Ureter (tissue), 1 donor: ENCODE measurements at regions not wholly inside any gene's neighbourhood (a gene's known extent, or its start where the extent isn't known, plus 50 kb on each side); places are given as distances from the start of the nearest gene placed in this dataset.
"Not testable (repeated sequence)": the region's sequence is repeated elsewhere in the genome, so short reads cannot be mapped to it uniquely, and the experiment has no call there.

ENCODE experiments used
- DNase-seq: peaks from one replicate; pipeline ENCODE4 v3.0.0-alpha.2; 2020; ENCODE audit warnings: low spot score
- donor health status: DM: yes; HTN: yes; CAD: no.

DNA sequence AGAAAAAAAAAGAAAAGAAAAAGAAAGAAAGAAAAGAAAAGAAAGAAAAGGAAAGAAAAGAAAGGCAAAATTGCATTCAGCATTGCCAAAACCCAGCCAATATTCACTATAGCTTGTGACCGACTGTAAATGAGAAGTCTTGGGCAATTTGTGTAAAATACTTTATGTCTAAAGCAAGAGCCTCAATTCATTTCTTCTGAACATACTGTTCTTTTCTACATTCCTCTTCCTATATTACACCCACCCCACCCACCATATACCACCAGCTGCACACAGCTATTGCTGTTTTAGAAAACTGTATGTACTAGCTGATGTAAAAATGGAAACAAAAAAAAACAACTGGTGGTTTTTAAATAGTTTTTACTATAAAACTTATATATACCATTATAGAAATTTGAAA lies 156.9 kb upstream of the TTC29 start:
- no peak for DNase-seq

DNA sequence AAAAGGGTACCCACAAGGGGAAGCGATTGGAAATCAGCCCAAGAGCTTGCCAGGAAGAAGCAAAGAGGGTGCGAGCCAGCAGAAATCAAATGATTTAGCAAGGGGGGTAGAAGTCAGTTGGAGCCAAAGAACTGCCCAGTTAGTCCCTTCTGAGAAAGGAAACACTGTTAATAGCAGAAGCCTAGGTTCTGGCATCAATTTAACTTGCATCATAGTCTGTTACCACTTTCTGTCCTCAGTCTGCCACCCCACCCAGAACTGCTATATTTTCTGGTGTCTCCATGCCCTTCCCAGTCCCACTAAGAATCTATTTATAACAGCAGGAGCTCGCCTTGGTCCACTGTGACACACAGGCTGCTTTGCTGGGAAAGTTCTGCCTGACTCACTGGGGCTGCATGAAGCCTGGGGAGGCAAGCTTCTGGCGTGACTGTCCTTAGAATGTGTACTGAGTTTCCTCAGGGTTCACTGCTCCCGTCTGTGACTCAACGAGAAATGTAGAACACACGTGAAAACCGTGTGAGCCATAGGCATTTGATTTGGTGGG lies 157.8 kb upstream of the TTC29 start:
- peak; percentile 69 for DNase-seq

DNA sequence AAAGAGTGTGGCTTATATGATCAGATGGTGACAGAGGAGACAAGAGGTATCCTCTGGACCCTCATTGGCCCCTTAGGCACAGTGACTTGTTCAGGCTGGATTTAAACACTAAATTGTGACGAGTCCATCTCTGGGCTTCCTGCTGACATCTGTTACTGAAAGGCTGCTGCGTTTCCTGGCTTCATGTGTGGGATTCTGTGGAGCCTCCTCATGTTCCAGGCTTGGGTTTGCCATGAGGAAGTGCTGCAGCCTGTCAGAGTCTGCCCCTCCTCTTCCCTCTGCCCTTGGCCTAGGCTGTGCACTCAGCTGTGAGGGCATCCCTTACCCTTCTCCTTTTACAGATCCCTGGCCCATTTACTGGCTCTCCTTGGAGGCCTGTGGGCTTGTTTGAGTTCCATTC lies 159.1 kb upstream of the TTC29 start:
- DNase-seq: no peak

DNA sequence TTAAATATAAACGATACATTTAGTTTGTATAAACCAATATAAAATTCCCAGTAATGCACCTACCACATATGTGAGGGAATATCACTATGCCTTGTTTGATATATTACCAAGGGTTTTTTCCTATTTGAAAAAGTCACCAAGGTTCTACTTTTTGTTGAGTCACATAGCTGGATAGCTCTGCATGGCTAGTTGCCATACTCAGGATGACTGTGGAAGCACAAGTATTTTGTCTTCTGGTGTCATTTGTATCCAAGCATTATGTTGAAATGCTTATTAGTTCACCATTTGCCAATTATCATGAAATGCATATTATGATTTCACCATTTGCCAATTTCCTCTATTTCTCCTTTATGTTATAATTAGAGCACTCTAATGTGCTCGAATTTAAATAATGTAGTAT lies 162.7 kb upstream of the TTC29 start:
- DNase-seq: no peak

DNA sequence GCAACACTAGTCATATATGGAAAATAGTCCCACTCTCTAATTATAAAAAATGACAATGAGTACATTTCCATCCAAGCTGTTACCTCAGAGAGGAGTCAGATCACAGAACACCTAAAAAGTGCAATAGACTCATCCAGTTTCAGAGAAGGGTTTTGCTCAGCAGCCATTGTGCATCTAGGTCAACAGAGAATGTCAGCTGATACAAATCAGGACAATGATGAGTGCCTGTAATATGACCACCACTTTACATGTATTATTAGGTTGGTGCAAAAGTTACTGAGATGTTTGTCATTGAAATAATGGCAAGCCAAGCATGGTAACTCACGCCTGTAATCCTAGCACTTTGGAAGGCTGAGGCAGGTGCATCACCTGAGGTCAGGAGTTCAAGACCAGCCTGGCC lies 164.1 kb upstream of the TTC29 start:
- no peak for DNase-seq

DNA sequence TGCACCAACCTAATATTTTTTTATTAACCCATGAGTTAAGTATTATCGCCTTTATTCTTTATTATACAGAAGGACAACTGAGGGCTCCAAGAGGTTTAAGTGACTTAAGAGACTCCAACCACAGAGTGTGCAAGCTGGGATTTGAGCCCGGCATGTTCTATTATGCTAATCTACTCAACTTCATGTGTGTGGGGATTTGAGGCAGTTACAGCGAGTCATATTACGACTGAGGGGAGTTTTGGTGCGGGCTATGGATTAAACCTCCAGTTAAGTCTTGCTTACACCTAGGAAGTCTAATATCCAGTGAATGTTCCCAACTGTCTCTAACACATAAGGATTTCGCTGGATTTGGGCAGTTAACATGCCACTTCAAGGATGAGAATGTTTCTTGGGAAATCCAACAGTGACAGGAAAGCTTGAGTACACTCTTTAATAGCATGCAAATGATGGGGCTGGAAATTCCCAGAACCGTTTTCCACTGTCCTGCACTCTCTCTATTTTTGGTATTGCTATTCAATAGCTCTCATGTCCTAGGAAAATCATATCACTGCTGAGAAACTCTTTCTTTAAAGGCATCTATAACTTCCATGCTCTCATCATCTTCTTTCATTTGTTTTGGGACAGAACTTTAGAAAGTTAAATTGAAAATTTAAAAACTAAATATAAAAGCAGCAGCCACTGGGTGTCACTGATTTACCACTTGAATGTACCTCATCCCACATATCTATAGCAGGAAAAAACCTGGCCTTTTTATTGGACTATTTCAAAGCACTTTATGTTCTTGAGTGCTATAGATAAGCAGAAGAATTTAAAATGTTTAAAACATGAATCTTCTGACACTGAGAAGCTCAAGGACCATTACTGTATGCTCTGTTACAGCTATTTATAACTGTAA lies 165.1 kb upstream of the TTC29 start:
- no peak for DNase-seq

DNA sequence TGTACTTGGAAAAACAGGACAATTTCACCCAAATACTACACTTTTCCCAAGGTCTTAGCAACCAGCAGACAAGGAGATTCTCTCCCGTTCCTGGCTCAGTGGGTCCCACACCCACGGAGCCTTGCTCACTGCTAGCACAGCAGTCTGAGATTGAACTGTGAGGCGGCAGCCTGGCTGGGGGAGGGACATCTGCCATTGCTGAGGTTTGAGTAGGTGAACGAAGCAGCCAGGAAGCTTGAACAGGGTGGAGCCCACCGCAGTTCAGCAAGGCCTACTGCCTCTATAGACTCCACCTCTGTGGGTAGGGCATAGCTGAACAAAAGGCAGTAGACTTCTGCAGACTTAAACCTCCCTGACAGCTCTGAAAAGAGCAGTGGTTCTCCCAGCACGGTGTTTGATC lies 166.5 kb upstream of the TTC29 start:
- not testable (repeated sequence) for DNase-seq

DNA sequence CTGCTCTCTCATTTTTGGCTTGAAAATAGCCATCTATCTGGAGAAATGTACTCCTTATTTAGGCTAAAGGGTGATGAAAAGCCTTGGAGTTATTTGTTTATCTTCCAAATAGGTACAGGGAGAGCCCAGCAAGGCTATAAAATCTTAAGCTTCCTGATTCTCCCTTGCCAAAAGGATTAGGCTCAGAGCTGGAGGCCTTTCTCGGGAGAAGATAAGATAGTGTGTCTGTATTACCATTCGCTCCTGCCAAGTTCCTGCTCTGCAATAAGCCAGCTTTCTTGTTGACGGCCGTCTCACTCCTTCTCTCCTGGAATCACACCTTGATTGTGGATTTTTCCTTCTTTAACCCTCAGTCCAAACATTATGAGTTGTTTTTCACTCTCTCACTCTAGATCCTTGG lies 171.8 kb upstream of the TTC29 start:
- DNase-seq: no peak

DNA sequence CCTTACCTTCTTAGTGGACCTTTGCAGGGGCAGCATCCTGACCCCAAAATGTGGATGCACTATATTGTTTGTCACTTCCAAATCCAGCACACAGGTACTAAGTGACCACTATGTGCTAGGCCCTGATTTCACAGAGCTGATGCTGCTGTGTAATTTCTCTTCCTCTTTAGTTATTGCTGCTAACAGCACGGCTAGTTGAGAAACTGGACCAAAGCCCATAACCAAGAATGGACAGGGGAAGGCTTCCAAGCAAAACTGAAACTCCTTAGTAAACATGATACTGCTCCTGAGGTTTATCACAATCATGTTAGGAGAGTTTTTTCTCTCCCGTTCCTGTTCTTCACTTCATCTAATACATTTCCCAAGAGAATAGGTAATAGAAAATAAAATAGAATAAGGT lies 172.9 kb upstream of the TTC29 start:
- DNase-seq: peak; percentile 53

DNA sequence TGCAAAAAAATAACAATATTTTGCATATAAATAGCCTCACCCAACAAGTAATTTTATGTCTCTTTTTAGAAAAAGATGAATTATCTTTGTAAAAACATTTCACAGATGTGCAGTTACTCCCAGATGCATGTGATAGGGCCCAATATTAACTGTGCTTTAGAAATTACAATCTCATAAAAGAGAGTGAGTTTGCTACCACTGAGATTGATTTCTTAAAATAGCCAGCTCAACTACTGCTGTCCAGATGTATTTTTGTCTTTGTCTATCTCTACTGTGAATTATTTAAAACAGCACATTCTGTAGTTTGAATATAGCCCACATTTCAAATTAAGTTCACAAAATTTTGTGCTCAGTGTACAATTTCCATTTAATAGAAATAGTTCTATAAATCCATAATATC lies 177.0 kb upstream of the TTC29 start:
- no peak for DNase-seq

DNA sequence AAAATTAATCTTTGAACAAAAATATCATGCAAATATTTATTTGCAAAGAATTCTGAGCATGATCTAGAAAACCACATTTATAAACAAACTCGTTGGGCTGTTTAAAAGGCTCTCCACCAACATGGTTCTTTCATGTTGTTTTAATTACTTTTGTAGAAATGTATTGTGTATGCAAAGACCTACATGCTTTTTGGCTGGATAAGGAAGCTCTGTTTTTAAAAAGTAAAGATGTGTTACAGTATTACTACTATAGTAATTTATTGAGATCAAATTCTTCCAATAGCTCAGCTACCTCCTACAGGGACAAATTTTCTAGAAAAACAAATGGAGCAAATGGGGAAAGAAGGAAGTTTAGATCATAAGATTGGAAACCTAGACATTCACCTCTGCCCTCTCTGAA lies 177.5 kb upstream of the TTC29 start:
- DNase-seq: no peak

DNA sequence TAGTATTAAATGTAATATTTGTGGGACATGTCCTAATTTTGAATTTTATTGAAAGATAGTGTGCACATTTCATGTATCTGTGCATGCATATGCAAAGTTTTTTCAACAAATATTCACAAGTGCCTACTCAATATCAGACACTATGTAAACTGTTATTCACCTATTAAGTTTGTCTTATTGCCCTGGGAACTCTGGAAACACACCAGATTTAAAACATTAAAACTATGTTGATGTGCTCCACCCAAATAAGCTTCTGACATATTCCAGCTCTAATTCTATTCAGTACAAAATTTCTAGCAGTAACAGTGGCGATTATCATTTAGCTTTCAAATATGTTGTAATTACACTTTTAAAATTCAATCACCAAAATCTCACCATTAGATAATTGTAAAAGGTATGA lies 183.1 kb upstream of the TTC29 start:
- DNase-seq: no peak

DNA sequence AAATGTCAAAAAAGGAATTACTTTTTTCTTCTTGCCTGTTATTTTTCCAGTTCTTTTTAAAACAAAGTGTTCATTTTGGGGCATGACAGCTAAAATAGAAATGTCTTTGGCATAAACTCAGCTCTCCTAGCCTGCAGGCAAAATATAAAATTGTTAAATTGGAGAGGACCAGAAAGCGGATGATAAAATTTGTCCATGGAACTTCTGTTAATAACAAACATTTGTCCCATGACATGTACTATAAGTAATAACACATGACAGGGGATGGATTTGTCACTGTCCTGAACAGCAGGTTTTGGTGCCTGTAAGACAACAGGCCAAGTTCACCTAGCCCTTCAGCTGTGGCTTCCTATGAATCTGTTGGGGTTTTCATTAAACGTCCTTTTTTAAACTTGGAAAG lies 184.0 kb upstream of the TTC29 start:
- no peak for DNase-seq

DNA sequence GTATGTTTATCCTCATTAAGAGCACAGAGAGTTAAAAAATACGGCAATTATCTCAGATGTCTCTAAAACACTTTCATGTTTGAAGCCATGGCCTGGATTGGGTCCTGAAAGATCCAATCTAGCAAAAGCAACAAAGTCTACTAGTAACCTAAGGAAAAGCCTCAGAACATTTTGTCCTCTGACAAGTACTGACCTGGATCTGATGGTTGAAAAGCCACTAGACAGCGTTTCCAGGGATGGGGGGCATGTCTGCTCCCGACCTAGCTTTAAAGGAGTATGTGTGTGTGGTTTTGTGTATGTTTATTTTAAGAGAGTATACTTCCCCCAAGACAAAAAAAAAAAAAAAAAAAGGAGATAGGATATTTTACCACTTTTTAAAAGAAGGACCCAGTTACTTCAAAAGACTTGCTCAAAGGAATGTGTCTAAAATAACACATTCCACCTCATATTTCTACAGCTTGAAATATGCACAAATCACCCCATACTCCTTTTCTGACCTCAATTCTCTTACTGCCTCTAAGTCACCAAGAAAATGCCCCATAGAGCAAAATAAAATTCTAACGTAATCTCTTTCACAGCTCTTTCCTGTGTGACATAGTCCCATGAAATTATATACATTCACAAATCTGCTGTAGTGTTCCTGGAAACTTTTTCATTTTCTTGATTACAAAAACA lies 189.0 kb upstream of the TTC29 start:
- DNase-seq: no peak

DNA sequence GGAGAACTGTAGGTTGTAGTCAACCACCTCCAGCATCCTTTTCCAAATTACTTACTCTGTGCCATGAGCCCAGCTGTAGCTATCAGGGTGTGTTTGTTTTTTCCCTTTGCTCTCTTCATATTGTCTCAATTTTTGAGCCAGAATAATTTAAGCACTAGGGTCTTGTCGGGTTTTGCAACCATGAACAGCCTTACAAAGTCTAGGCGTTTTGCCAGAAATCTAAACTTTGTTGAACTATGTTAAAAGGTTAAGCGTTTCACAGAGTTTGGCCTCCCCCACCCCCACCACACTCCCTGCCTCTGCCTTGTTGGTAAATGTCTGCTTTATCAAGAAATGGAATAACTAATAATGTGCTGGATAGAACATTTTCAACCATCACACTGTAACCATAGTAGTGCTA lies 190.6 kb upstream of the TTC29 start:
- no peak for DNase-seq

DNA sequence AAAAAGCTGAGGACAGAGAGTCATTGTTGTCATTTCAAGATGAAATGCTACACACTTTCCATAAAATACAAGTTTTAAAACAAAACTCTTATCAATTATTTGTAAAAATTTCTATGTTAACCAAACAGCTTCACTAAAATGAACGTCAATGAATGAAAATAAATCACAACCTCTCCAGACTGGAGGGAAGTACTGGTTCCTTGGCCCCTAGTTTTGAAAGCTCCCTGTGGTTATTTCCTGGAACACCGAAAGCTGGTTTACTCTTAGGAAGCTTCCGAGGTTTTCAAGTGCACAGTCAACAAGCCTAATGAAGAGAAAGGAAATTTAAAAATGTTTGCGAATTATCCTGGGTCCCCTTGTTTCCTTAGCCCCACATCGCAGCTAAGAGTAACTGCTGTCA lies 191.1 kb upstream of the TTC29 start:
- no peak for DNase-seq

DNA sequence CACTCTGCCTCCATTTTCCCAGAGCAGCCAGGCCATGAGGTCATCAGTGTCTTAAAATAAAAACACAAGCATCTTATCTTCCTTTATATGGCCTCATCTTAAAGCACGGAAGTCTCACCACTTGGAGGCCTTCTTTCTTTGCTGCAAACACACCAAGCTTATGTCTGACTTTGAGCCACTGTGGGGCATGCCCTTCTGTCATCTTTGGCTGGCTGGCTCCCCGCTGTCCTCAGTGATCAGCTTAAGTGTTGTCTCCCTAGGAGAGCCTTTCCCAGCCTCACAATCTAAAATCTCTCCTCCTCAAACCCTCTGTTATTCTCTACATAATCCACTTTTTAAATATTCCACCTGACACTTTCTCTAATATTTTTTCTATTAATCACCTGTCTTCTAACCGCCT lies 191.6 kb upstream of the TTC29 start:
- no peak for DNase-seq

DNA sequence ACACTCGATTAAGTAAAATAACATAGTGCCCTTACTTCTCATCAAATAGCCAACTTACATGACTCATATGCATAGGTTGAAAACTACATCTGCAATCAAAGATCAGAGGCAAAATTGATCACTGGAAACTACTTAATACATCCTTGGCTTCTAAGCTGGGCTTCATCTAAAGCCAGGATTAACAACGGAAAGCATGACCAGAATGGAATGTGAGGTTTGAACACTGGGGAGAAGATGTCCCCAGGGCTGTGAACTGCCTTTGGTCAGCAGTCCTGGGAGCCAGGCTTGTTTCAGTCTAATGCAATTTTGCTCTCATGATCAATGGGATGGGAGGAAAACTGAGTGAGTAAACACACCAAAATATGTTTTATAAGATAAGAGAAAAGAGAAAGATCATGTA lies 192.5 kb upstream of the TTC29 start:
- DNase-seq: no peak

DNA sequence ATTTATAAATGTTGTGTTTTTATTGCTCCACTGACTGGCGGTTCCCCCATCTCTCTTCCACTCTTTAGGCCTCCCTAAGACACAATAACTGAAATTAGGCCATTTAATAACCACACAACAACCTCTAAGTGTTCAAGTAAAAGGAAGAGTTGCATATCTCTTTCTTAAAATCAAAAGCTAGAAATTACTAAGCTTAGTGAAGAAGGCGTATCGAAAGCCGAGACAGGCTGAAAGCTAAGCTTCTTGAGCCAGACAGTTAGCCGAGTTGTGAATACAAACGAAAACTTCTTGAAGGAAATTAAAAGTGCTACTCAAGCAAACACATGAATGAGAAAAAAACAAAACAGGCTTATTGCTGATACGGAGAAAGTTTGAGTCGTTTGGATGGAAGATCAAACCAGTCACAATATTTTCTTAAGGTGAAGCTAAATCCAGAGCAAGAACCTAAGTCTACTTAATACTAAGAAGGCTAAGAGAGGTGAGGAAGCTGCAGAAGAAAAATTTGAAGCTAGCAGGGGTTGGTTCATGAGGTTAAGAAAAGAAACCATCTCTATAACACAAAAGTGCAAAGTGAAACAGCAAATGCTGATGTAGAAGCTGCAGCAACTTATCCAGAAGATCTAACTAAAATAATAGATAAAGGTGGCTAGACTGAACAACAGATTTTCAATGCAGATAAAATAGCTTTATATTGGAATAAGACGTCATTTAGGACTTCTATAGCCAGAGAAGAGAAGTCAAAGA lies 194.0 kb upstream of the TTC29 start:
- no peak for DNase-seq

DNA sequence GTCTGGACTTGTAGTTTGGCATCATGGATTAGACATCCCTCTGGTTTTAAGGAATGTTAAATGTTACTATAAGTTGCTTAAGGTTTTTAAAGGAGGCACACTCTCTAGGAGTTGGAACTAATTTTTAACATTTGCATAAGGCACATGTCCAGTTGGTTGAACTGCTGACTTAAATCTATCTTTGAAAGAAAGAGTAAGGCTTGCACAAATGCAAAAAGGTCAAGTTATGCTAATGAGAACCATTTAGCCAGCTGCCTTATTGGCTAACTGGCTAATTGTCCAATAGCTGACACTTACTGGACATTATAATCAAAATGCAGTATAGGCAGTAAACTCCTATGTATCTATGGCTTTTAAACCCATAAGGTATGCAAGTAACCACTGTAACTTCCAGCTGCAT lies 206.1 kb upstream of the TTC29 start:
- DNase-seq: no peak

DNA sequence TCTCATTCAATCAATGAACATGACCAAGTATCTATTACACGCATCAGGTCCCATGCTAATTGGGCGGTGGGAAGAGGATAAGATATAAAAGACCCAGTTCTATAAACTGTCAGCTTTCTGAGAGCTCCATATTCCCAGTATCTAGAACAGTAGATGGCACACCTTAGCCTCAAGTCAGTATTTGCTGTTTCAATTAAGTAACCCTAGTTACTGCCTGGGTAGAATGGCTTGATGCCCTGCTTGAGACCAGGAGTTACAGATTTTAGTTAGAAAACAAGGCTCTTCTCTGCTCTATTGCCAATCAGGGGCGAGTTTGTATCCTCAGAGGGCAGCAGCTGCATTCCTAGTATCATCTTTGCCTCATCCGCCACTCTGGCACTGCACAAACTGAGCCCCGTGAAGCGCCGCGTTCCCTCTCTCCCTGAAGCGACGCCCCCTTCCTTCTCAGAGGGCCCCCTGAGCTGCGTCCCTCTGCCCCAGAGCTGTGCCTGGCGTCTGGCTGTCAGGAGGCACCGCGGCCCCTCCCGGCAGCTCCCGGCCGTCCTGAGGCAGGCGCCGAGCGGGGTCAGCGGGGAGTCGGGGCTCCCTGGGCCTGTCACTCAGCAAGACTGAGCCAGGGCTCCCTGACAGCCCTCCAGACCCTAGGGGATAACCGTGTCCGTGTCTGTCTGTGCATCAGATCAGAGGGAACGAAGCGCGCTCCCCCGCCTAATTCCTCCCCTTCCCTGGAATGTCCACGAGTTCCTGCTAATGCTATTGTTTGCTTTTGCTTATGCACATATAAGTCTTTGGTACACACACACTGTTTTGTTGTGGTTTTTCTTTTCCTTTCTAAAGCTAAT lies 212.4 kb upstream of the TTC29 start:
- no peak for DNase-seq
